ENCODE measurements at regions not wholly inside any gene's neighbourhood (a gene's known extent, or its start where the extent isn't known, plus 50 kb on each side); places are given as distances from the start of the nearest gene placed in this dataset.

- no peak for DNase-seq (ENCODE audit: low read depth in 1 of 2, low spot score in 1 of 2)
Measured at GRCh38 chr2:181829230-181829629, 62.3 kb upstream of the ITPRID2 start.

- no peak for DNase-seq (ENCODE audit: low read depth in 1 of 2, low spot score in 1 of 2)
Measured at GRCh38 chr2:181832015-181832414, 59.5 kb upstream of the ITPRID2 start.

- DNase-seq (ENCODE audit: low read depth in 1 of 2, low spot score in 1 of 2): no peak
Measured at GRCh38 chr2:181836583-181836982, 54.9 kb upstream of the ITPRID2 start.

GRCh38 chr2:181837563-181837962, 54.0 kb upstream of the ITPRID2 start:
- no peak for DNase-seq (ENCODE audit: low read depth in 1 of 2, low spot score in 1 of 2)

- DNase-seq (ENCODE audit: low read depth in 1 of 2, low spot score in 1 of 2): no peak
Measured at GRCh38 chr2:181839811-181840210, 51.7 kb upstream of the ITPRID2 start.

- DNase-seq (ENCODE audit: low read depth in 1 of 2, low spot score in 1 of 2): no peak
Measured at GRCh38 chr2:181841079-181841478, 50.5 kb upstream of the ITPRID2 start.

Data from activated CD4-positive, alpha-beta T cell treated with anti-CD3 and anti-CD28 coated beads, Interleukin-2, amount 50 U/mL, for 24 hours (primary cell).